ENCODE measurements at regions not wholly inside any gene's neighbourhood (a gene's known extent, or its start where the extent isn't known, plus 50 kb on each side); places are given as distances from the start of the nearest gene placed in this dataset.
"Not testable (repeated sequence)": the region's sequence is repeated elsewhere in the genome, so short reads cannot be mapped to it uniquely, and the experiment has no call there.

- no peak overlapping the region for H3K4me3 ChIP-seq (ENCODE audit: low read depth, low read length)
- TF ChIP-seq CTCF (IDR thresholded peaks at IDR 0.05; ENCODE audit: borderline replicate concordance, insufficient read depth, low read depth, low read length), result no peak
Measured at GRCh38 chr1:66460776-66461175, 73.2 kb upstream of the SGIP1 start.

- H3K4me3 ChIP-seq (ENCODE audit: low read depth, low read length), result no peak overlapping the region
- no peak for TF ChIP-seq CTCF (IDR thresholded peaks at IDR 0.05; ENCODE audit: borderline replicate concordance, insufficient read depth, low read depth, low read length)
Measured at GRCh38 chr1:66462313-66462712, 71.6 kb upstream of the SGIP1 start.

- H3K4me3 ChIP-seq (ENCODE audit: low read depth, low read length), result no peak overlapping the region
- no peak for TF ChIP-seq CTCF (IDR thresholded peaks at IDR 0.05; ENCODE audit: borderline replicate concordance, insufficient read depth, low read depth, low read length)
Measured at GRCh38 chr1:66464351-66464750, 69.6 kb upstream of the SGIP1 start.

GRCh38 chr1:66464802-66465201 lies 69.2 kb upstream of the SGIP1 start:
- no peak overlapping the region for H3K4me3 ChIP-seq (ENCODE audit: low read depth, low read length)
- TF ChIP-seq CTCF (IDR thresholded peaks at IDR 0.05; ENCODE audit: borderline replicate concordance, insufficient read depth, low read depth, low read length), result no peak

GRCh38 chr1:66466695-66467094 lies 67.3 kb upstream of the SGIP1 start:
- H3K4me3 ChIP-seq (ENCODE audit: low read depth, low read length), result not testable (repeated sequence)

- no peak for TF ChIP-seq CTCF (IDR thresholded peaks at IDR 0.05; ENCODE audit: borderline replicate concordance, insufficient read depth, low read depth, low read length)
- H3K4me3 ChIP-seq (ENCODE audit: low read depth, low read length), result no peak overlapping the region
Measured at GRCh38 chr1:66468722-66469121, 65.2 kb upstream of the SGIP1 start.

- no peak overlapping the region for H3K4me3 ChIP-seq (ENCODE audit: low read depth, low read length)
- TF ChIP-seq CTCF (IDR thresholded peaks at IDR 0.05; ENCODE audit: borderline replicate concordance, insufficient read depth, low read depth, low read length), result no peak
Measured at GRCh38 chr1:66475940-66476339, 58.0 kb upstream of the SGIP1 start.

GRCh38 chr1:66476774-66477173 lies 57.2 kb upstream of the SGIP1 start:
- no peak overlapping the region for H3K4me3 ChIP-seq (ENCODE audit: low read depth, low read length)
- TF ChIP-seq CTCF (IDR thresholded peaks at IDR 0.05; ENCODE audit: borderline replicate concordance, insufficient read depth, low read depth, low read length), result no peak
